Osteoblast (primary cell): ENCODE measurements at regions not wholly inside any gene's neighbourhood (a gene's known extent, or its start where the extent isn't known, plus 50 kb on each side); places are given as distances from the start of the nearest gene placed in this dataset.

ENCODE experiments used
- DNase-seq: peaks from one replicate; pipeline ENCODE4 v3.0.0; 2011; ENCODE audit warnings: low spot score, mixed read lengths; ENCODE audit not compliant: insufficient read length; ENCODE audit errors: missing footprints
- H2AFZ ChIP-seq: 2 replicates; pipeline ENCODE4 v1.6.0; 2011; ENCODE audit warnings: mild to moderate bottlenecking, low read length
- H3K27ac ChIP-seq: 2 replicates; pipeline ENCODE4 v1.5.1; 2011; ENCODE audit warnings: mild to moderate bottlenecking, low read depth, low read length, moderate library complexity
- H3K27me3 ChIP-seq: 2 replicates; pipeline ENCODE4 v1.6.0; 2012; ENCODE audit warnings: mild to moderate bottlenecking, control low read depth, inconsistent platforms, low read length, moderate library complexity; ENCODE audit not compliant: insufficient read depth
- H3K36me3 ChIP-seq: 2 replicates; pipeline ENCODE4 v1.5.1; 2011; ENCODE audit warnings: mild to moderate bottlenecking, low read length, control low read depth, moderate library complexity; ENCODE audit not compliant: insufficient read depth
- H3K4me1 ChIP-seq: 2 replicates; pipeline ENCODE4 v1.5.1; 2011; ENCODE audit warnings: mild to moderate bottlenecking, low read length, control low read depth, moderate library complexity; ENCODE audit not compliant: insufficient read depth
- H3K4me2 ChIP-seq: 2 replicates; pipeline ENCODE4 v1.6.0; 2011; ENCODE audit warnings: mild to moderate bottlenecking, low read length; ENCODE audit not compliant: insufficient read depth
- H3K4me3 ChIP-seq: fragments of 200-600 bp; sonication (generic); 3 replicates; pipeline ENCODE4 v1.5.1; 2012; ENCODE audit warnings: mild to moderate bottlenecking, low read length, inconsistent platforms; ENCODE audit not compliant: insufficient read depth
- H3K79me2 ChIP-seq: 2 replicates; pipeline ENCODE4 v1.6.0; 2012; ENCODE audit warnings: mild to moderate bottlenecking, low read length, control low read depth, inconsistent platforms; ENCODE audit not compliant: insufficient read depth
- H3K9me3 ChIP-seq: 2 replicates; pipeline ENCODE4 v1.5.1; 2011; ENCODE audit warnings: low read depth, low read length, control low read depth
- H4K20me1 ChIP-seq: 2 replicates; pipeline ENCODE4 v1.6.0; 2012; ENCODE audit warnings: mild to moderate bottlenecking, low read length, control low read depth; ENCODE audit not compliant: insufficient read depth
- TF ChIP-seq, protein P1 (sequence below): IDR thresholded peaks from 2 replicates; pipeline ENCODE4 v1.5.1; 2011; ENCODE audit warnings: mild to moderate bottlenecking, low read depth, low read length, moderate library complexity; ENCODE audit errors: extremely low read depth

DNA sequence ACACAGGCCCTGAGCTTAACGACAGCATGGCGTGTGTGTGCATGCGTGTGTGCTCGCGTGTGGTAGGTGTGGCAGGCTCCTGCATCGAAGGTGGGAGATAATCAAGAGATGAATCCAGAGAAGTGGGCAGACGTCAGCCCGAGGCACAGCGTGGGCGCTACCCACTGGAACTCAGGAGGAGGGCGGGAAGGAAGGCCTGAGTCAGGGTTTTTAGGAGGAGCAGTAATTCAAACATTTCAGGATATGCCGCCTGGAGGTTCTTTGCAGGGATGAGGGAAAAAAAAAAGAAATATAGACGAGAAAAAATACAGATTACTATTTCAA is 66.3 kb upstream of the STX18 start:
- TF ChIP-seq, protein P1, sequence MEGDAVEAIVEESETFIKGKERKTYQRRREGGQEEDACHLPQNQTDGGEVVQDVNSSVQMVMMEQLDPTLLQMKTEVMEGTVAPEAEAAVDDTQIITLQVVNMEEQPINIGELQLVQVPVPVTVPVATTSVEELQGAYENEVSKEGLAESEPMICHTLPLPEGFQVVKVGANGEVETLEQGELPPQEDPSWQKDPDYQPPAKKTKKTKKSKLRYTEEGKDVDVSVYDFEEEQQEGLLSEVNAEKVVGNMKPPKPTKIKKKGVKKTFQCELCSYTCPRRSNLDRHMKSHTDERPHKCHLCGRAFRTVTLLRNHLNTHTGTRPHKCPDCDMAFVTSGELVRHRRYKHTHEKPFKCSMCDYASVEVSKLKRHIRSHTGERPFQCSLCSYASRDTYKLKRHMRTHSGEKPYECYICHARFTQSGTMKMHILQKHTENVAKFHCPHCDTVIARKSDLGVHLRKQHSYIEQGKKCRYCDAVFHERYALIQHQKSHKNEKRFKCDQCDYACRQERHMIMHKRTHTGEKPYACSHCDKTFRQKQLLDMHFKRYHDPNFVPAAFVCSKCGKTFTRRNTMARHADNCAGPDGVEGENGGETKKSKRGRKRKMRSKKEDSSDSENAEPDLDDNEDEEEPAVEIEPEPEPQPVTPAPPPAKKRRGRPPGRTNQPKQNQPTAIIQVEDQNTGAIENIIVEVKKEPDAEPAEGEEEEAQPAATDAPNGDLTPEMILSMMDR: no peak
- no peak overlapping the region for H3K27ac ChIP-seq

DNA sequence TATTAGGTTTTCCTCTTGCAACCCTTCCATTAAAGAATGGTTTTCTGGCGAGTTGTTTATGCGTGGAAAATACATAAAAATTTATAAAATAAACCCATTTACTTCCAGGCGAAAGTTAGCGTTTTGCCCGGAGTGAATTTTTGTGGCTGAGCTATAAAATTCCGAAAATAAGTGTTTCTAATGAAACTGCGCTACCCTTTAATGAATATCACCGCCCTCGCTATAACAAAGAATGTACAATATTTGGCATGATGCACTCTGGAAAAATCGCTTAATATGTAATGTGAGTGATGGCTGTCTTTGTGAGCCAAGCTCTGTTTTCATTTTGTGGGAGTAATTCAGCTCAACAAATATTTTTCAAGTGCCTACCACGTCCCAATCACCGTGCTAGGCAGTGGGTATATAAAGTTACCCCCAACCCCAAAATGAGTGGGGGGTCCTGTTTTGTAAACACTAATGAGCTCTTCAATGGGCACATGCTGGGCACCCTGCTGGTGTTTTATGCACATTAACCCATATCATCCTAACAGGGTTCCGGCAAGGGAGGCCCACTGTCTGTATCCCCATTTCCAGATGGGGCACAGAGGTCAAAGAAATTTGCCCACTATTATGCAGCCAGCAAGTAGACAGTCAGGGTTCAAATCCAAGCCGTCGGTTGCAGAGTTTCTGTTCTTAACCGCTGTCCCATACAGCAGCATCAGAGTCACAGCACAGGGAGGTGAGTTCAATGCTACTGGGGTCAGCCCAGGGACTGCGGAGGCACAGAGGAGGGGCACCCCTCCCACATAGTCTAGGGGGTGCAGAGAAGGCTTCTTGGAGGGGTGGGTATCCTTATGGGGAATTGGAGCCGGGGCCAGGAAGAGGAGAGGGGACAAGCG is 65.7 kb upstream of the STX18 start:
- Histone ChIP-seq H3K27me3 (no peaks in the 10 kb centered on the region), H3K4me3 (no peak overlapping the region), H3K9me3 (no peaks in the 10 kb centered on the region), H4K20me1 (no peaks in the 10 kb centered on the region), H3K4me1 (no peaks in the 10 kb centered on the region), H3K36me3 (no peaks in the 10 kb centered on the region), H2AFZ (no peak overlapping the region), H3K27ac (no peak overlapping the region), H3K79me2 (no peaks in the 10 kb centered on the region), H3K4me2 (no peak overlapping the region)
- TF ChIP-seq, protein P1: no peak
- no peak for DNase-seq

More for the DNA sequence above, 66.3 kb upstream of the STX18 start:
- Histone ChIP-seq H3K9me3 (no peaks in the 10 kb centered on the region), H3K4me1 (no peaks in the 10 kb centered on the region), H4K20me1 (no peaks in the 10 kb centered on the region), H3K4me2 (no peak overlapping the region), H3K27me3 (no peaks in the 10 kb centered on the region), H2AFZ (no peak overlapping the region), H3K36me3 (no peaks in the 10 kb centered on the region), H3K4me3 (no peak overlapping the region), H3K79me2 (no peaks in the 10 kb centered on the region)
- DNase-seq: no peak

DNA sequence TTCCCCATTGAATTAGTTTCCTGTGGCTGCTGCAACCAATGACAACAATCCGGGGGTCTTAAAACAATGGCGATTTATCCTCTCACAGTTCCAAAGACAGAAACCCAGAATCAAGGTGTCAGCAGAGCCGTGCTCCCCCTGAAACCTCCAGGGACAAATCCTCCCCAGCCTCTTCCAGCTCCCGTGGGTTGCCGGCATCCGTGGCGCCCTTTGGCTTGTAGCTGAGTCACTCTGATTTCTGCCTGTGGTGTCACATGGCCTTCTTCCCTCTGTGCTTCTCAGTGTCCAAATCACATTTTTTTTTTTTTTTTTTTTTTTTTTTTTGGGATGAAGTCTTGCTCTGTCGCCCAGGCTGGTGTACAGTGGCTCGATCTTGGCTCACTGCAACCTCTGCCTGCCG is 64.5 kb upstream of the STX18 start:
- Histone ChIP-seq H3K27me3 (no peaks in the 10 kb centered on the region), H3K79me2 (no peaks in the 10 kb centered on the region), H3K9me3 (no peaks in the 10 kb centered on the region), H4K20me1 (no peaks in the 10 kb centered on the region), H3K27ac (no peak overlapping the region), H3K36me3 (no peaks in the 10 kb centered on the region), H2AFZ (no peak overlapping the region), H3K4me1 (no peaks in the 10 kb centered on the region), H3K4me2 (no peak overlapping the region), H3K4me3 (no peak overlapping the region)
- TF ChIP-seq, protein P1: no peak
- no peak for DNase-seq

DNA sequence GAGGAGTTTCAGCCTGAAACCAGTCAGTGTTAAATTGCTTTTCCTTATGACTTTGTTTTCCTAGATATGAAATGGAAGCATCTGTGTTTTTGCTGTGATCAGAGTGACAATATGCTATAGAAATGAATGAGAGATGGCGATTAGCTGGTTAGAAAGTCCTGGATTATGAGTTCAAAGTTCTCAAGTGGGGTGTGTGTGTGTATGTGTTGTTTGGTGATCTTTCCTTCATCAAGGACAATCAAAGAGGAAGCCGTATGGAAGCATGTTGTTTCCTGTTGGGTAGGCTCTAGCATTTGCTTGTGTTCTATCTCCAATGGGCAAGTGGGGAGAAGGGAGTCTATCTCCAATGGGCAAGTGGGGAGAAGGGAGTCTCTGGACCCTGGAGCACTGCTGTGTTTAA is 64.0 kb upstream of the STX18 start:
- TF ChIP-seq, protein P1: no peak
- no peak overlapping the region for H3K4me2 ChIP-seq
- no peaks in the 10 kb centered on the region for H4K20me1 ChIP-seq
- H3K4me3 ChIP-seq: no peak overlapping the region
- H3K4me1 ChIP-seq: no peaks in the 10 kb centered on the region
- H2AFZ ChIP-seq: no peak overlapping the region
- no peaks in the 10 kb centered on the region for H3K27me3 ChIP-seq
- no peak overlapping the region for H3K27ac ChIP-seq
- H3K9me3 ChIP-seq: no peaks in the 10 kb centered on the region
- DNase-seq: no peak
- H3K79me2 ChIP-seq: no peaks in the 10 kb centered on the region
- H3K36me3 ChIP-seq: no peaks in the 10 kb centered on the region
